ENCODE measurements at regions not wholly inside any gene's neighbourhood (a gene's known extent, or its start where the extent isn't known, plus 50 kb on each side); places are given as distances from the start of the nearest gene placed in this dataset.

DNA sequence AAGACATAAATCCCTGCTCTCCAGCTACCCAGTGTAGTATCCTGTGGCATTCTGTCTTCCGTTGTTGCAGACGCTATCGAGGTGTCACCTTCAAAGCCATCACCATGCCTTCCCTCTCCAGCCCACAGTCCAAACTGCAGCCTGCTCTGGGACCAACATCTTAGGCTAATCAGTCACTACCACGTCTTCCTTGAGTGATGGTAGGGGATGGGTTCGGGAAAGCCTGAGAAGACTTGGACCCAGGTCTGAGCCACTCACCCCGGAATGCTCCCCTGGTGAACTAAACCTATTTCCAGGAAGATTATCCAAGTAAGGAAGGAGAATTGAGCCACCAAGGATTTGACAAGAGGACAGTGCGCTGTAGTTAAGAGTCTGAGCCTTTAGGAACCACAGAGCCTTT is 52.9 kb upstream of the IRX1 start:
- no peak for DNase-seq

DNA sequence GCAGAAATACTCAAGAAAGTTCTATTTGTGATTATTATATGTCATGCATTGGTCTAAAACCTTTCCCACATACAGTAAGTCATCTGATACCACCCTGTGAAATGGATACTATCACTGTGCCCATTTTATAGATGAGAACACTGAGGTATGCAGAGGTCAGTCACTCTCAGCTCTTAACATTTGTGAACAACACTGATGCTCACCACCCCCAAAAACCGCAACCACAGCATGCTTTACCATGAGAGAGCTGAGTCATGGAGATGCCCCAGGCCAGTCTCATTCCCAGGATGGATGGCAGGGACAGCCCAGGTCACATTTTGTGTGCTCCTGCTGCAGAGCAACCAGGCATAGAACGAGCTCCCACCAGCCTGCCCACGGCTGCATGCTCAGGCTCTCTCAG is 53.5 kb upstream of the IRX1 start:
- DNase-seq, result no peak

DNA sequence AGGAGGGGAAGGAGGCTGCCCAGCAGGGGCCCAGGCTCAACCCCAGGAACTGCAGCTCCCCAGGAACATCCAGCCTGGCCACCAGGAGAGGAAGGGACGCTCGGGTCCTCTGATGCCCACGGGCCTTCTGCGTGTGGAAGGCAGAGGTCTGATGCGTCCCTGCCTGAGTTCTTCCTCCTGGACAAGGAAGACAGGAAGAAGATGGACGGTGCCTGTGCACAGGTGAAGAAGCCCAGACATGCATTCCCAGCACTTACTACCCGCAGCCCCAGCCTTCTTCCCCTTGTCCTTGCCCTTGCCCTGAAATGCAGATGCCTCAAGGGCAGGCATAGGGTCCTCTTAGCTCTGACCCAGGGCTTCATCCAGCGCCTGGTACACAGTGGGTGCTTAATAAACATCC is 56.7 kb upstream of the IRX1 start:
- no peak for DNase-seq

DNA sequence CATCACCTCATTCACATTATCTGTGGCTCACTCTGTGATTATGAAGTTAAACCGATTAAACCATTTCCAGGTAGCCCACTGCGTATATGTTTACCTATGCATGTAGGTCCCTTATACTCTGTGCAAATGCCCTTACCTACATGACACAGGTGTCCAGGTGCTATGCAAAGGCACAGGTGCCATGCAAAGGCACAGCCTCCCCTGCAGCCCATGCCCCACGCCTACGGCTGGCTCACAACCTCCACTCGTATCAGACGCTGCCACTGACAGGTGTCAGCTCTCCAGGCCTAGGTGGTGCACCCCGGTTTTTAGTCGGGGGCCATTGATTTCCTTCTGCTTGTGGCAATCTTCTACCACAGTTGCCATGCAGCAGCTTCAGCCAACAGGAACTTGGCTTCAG is 57.7 kb upstream of the IRX1 start:
- DNase-seq, result no peak

DNA sequence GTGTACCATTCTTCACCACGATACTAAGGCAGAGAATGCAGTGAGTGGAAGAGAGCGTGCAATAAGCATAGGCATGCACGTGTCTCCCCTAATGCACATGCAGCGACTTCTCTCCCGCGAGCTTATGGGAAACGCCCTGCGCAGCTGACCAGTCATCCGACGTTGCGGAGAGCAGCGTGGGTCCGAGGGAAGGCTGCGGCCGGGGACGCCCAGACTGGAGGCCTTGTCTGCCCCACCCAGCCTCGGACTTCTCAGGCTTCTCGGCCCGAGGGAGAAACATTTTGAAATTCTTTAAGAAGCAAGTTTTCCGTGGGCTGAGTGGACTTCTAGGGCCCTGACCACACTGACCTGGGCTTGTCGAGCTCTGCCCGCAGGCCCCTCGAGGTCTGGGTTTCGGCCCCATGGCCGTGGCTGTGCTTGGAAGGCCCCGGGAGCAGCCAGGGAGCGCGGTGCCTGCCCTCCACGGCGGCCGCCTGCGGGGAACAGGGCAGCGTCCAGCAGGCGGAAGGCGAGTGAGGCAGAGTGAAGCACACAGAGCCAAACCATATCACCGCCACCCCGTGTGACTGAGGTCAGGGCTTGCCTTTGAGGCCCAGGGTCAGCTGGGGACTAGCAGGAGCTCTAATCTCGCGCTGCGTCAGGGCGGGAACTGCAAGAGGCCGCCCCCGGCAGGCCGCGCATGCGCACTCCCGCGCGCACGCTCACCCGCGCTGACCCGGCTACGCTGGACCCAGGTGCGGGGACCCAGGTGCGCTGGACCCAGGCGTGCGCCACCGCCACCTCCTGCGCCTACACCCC is 60.0 kb upstream of the IRX1 start:
- no peak for DNase-seq

DNA sequence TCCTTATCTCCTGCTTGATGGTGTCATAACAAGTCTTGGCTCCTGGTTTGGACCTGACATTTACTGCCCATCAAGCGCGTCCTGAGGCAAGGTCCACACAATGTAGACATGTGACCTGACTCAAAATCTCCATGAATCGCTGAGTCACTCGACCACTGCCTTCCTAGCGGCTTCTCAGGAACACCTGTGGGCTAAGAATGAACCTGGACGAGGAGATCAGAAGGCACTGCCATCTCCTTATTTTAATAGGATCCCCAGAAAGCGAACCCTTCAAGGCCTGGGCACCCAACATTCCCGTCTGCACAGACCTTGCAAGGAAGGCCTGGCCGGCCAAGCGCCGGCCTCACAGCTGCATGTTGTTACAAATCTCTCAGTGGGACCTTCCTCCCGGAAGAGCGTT is 60.6 kb upstream of the IRX1 start:
- no peak for DNase-seq

DNA sequence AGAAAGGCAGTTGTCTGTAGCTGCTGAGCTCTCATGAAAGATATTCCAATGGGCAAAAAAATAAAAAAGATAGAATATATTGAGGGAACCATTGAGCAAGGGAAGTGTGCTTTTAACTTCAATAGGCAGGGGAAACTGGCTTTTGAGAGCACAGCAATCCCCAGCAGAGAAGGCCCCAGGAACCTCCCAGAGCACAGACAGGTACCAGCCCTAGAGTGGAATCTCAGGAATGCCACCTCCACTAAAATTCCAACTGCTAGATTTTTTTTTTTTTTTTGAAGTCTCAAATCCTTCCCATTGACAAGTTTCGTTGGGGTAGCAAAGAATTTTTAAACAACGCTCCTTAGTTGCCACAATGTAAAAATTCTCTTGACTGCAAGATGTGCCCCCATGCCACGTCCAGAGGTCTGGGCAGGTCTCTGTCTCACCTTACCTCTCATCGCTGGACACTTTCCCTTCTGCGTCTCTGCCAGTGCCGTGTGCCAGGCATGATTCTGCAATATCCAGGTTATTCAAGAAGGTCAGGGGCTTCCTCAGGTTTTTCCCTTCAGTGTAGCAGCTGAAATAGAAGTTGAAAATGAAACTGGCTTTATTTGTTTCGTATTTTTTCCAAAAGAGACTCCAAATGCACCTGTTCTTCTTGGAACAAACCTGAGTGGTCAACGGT is 64.2 kb upstream of the IRX1 start:
- no peak for DNase-seq

DNA sequence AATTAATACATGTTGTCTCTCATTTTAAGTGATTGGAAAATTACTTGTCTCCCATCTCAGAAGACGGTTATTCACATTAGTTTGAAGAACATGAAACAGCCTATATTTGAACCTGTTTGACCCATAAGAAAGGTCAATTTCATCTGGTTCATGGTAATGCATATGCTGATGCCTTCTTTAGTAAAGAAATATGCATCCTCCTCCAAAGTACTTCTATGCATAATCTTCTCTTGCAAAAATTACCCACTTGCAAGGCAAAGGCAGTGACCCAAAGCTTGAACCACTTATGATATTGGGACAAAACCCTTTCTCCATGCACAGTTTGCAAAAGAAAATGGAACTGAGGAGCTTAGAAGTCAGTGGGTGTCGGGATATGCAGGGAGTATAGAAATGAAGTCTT is 65.4 kb upstream of the IRX1 start:
- DNase-seq, result no peak

DNA sequence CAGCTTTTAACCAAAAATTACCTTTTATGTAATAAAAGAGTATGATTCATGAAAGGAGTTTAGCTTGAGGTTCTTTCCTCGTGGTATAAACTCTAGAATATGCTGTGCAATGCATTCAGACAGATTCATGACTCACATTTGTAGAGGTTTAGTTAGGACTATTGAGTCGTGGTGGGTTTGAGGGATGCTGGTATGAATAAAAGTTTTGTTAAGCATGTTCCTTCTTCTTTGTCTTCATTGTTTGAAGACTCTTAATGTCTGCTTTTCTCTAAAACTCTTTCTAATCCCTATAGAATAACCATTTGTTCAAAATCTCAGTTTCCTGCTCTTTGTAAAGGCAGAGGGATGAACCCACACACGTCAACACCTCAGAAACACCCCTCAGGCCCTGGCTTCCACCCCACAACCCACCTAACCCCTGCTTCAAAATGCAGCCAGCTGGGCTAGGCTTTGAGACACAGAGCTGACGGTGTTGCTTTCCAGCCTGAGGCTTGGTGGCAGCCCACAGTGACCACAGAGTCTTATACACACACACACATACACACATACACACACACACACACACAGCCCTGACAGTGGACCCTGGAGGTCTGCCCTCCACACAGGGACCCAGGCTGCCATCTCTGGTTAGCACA is 69.0 kb upstream of the IRX1 start:
- DNase-seq, result no peak

DNA sequence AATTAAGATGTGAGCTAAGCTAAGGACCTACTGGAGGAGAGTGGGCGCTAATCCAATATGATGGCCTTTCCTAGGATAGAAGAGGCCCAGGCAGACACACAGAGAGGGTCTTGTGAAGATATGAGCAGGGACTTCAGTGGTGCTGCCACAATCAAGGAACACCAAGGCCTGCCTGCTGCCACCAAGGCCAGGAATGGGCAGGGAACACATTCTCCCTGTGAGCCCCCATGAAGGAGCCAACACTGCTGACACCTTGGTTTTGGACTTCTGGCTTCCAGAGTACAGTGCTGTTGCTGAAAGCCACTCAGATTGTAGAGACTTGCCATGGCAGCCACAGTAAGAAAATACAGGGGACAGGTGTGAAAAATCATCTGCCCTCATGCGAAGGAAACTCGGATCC is 73.1 kb upstream of the IRX1 start:
- DNase-seq, result no peak

DNA sequence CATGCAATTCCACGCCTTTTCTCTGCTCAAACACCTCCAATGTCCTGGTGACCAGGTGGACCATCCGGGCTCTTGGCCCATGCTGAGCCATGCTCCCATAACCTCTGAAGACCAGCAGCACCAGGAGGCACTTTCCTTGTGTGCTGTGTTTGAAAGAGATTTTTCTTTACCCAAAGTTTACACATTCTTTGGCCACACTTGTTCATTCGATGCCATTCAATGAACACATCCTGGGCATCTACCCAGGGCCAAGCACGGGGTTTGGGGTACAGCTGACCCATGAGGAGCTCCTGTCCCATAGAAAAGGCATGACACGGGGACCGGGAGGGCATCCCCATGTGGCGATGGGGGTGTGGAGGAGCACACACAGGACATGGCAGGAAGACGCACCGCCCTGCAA is 77.1 kb upstream of the IRX1 start:
- no peak for DNase-seq

DNA sequence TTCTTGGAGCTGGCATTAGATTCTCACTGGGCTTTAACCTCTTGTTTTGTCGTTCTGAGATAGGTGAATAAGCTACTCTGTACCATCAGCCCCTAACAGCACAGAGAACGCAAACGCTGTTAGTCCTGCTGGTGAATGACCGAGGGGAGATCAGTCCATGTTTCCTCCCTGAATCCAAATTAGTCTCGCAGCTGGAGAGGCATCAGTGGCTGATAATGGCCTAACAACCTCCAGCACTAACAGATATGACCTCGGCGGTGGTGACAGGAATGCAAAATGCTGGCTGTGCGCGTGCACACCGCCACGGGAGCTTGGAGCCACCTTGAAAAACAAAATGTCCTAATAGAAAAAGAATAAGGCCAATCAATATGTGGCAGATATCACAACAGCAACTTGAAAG is 77.6 kb upstream of the IRX1 start:
- no peak for DNase-seq

DNA sequence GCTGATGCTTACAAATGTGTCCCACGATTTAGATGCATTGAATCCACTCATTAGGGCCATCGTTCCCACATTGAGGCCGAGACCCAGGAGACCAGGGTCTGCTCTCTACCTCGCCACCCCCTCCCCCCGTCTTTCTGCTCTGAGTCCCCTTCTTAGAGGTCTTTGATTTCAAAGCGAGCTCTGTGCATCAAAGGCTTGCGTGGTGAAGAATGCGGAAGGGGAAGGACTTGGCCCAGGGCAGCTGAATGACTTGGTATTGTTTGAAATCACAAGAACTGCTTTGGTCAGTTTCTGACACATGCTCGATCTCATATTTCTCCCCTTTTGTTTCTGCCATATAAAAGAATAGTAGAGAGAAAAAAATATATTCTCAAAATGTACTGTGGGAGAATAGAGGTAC is 78.3 kb upstream of the IRX1 start:
- no peak for DNase-seq

DNA sequence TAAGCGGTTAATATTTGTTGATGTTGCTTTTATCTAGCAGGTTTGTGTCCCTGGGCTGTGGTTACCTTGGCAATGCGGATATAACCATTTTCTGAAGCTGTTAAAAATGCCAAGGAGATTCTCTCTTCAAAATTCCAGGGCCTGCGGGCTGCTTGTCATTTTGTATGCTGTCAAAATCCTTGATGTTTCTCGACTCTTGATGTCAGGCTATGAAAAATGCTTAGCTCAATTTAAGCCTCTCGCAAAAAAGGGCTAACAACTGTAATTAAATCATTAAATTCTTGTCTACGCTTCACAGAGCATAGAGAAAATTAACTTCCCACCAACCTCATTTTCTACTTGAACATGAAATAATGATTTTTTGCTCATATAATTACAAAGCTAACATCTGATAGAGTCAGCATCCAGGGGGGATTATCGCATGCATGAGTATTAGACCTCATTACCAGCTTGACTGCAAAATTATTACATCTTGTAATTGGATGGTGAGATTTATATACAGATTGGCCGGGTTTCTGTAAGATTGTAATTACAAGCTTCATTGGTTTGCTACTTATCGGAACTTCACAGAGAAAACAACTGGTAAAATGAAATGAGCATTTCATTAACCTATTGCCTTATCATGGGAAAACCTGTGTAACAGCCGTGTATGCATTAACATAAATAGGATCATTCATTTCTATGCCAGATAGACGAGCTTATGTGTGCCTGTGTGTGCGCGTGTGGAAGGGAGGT is 83.1 kb upstream of the IRX1 start:
- DNase-seq, result no peak

DNA sequence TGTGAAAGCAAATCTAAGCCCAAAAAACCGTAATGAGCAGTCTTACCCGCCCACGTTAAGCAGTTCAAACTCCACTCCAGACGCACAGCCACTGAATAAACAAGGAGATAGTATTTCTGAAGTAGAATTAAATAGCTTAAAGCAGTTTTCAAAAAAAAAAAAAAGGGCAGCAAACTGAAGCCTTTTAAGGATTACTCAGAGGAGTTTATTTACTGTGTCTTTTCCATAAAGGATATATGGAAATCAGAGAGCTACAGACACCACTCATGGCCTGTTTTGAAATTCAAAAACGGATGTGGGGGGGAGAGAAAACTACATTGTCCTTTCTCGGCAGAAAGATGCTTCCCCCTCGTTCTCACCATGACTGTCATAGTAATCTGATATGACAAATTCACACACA is 83.7 kb upstream of the IRX1 start:
- DNase-seq, result no peak

DNA sequence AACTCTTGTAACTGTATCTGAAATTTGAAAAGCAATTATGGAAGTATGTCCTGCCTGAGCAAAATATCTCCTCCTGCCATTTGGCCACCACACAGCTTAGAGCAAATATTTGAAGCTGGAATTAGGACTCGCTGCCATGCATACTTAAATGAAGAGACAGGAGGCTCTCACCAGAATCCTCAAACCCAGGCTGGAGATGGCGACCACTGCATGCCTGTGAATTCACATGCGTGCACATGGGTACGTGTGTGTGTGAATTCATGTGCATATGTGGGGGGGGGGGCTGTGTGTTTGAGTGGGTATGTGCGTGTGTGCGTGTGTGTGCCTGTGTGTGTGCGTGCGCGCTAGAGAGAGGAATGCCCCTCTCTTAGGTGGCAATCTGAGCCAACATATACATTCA is 84.1 kb upstream of the IRX1 start:
- DNase-seq, result no peak

DNA sequence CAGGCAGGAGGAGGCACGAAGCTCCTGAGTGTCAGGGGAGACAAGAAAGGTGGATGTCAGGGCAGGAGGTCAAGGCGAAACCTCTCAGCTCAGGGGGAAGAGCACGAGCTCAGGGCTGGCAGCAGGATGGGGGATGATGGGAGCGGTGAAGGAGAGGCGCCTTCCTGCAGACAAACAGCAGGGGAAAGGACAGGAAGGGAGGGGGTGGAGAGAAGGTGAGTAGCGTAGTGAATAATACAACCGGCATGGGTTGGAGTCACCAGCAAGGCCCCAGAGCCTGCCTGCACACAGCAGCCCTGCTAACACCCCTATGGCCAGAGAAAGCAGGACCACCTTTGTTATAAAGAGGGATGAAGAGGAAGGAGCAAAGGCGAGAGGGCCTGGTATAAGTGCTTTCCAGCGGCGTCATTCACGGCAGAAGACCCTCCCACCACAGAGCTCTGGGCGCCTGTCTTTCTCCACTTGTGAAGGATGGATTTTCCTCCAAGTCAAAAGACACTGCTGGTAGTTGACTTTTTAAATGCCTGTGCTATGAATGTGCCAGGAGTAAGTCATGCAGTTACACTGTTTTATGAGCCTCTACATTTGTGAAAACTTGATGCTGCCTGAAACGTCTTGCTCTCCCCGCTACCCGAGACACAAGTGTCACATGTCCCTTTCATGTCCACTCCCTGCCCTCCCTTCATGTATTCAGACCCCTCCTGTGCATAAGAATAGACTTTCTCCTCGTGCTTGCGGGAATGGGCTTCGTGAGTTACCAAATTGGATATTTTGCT is 84.8 kb upstream of the IRX1 start:
- no peak for DNase-seq

DNA sequence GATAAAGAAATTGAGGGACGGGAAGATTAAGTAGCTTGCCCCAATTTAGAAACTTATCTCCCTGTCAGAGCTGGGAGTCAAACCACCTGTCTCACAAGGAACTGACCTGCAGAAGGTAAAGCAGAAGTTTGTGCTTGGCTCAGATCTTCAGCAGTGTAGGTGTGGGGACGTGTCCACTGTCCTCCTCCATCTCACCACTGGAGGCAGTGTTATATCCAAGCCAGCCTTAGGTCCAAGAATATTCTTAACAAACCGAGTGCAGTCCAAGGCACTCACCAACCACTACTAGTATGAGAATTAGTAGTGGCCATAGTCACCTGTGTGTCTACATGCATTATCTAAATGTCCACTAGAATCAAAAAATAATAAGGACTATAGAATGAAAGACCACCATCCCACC is 86.3 kb upstream of the IRX1 start:
- DNase-seq, result no peak

DNA sequence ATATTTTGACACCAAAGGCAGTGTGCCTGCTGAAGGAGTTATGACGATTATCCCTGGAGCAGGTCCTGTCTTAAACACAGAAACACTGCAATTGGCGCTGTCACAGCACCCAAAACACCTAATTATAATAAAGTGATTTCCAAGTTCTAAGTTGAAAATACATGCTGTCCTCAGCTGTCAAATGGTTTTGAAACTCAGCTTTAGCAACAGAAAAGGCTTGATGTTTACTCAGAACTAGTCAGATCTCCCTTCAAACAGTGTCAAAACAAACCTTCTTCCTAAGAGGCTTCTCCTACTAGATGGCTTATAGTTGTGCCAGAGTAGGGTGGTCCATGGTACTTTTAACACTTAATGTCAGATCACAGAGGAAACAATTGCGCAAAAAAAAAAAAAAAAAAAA is 87.2 kb upstream of the IRX1 start:
- DNase-seq, result no peak

DNA sequence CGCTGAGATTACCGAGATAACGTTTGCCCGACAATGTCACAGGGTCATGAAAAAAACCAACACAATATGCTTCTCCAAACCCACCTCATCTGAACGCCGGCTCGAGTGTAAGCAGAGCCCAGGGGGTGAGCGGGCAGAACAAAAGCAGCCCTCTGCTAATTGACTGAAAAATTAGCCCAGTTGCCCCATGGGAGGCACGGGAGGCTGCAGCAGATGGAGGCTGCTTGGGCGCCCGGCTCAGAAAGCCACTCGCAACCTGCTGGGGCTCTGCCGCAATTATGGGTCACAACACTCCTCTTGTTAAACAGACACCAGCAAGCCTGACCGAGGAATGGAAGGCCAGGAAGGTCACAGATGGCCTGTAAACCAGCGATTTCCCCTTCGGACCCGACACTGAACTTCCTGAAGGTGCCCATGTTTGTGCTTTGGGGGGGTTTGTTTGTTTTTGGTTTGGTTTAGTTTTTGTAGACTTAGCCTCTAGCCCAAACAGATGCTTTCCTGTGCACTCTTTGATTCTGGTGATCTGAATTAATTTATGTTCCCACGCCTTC is 104.6 kb upstream of the IRX1 start:
- no peak for DNase-seq

DNA sequence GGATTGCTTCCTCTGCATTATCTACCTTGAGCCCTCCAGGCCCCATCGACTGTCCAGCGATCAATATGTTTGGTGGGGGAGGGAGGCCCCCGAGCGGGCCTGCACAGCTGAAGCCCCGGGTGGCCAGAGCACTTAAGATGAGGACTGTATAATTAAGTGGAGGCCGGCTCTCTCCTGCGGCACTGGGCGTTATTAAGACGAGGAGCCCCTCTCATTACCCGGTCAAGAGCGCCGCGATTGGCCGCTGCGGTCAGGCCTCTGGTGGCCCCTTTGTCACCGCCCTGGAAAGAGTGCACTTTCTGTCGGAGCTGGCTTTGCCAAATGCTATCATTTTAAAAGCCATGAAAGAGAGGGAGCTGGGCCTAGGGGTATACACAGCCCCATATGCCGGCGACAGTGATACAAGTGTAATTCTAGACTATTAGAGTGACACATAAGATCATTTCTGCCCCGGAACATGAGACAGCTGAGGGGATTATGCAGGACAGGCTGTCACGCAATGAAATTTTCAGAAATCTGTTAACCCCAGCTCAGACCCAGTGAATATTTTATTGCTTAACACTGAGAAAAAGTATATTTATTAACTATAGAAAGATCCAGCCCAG is 106.3 kb upstream of the IRX1 start:
- no peak for DNase-seq

DNA sequence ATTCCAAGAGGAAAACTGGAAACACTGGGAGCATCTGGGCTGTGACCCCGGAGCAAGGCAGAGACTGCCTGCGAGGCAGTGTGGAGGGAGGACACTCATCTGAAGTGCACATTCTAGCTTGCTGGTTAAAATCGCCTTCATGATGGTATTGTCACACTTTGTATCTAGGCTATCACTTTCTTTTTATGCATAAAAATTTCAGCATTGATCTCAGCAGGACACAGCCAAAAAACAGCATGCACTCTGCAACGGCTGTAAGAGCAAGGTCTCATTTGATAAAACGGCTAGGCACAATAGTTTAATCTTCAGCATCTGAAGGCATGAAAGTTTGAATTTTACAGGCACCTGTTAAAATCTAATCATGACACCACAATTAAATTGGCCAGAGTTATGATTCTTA is 110.8 kb upstream of the IRX1 start:
- no peak for DNase-seq

All from hippocampal formation (tissue), 2 donors.